Neutrophil (primary cell): ENCODE measurements at regions not wholly inside any gene's neighbourhood (a gene's known extent, or its start where the extent isn't known, plus 50 kb on each side); places are given as distances from the start of the nearest gene placed in this dataset.

Experiments used
- H3K27ac ChIP-seq: fragments of 200-600 bp; sonication (generic); 2 replicates; pipeline ENCODE4 v1.5.1; 2016; ENCODE audit warnings: mild to moderate bottlenecking, moderate library complexity
- H3K27me3 ChIP-seq: fragments of 200-600 bp; sonication (generic); 2 replicates; pipeline ENCODE4 v1.6.0; 2016; ENCODE audit warnings: mild to moderate bottlenecking
- H3K36me3 ChIP-seq: fragments of 200-600 bp; sonication (generic); 2 replicates; pipeline ENCODE4 v1.5.1; 2017
- H3K4me1 ChIP-seq, 2 experiments: fragments of 200-600 bp in 1 of 2; sonication (generic) in 1 of 2; 1 replicate in 1 of 2; 2 replicates in 1 of 2; pipeline versions ENCODE4 v1.5.1 to v1.6.1; 2013 to 2016; ENCODE audit warnings: low read depth in 1 of 2, low read length in 1 of 2, mild to moderate bottlenecking in 1 of 2, moderate library complexity in 1 of 2; ENCODE audit not compliant: control insufficient read depth in 1 of 2, insufficient read depth in 1 of 2
- H3K4me3 ChIP-seq, 2 experiments: fragments of 200-600 bp in 1 of 2; sonication (generic) in 1 of 2; 1 replicate in 1 of 2; 2 replicates in 1 of 2; pipeline ENCODE4 v1.5.1; 2013 to 2016; ENCODE audit warnings: low read depth in 1 of 2, low read length in 1 of 2, mild to moderate bottlenecking in 1 of 2, moderate library complexity in 1 of 2
- H3K9me3 ChIP-seq: fragments of 200-600 bp; sonication (generic); 2 replicates; pipeline ENCODE4 v1.5.1; 2016
- TF ChIP-seq, protein P1 (sequence below): fragments of 200-600 bp; sonication (generic); IDR thresholded peaks from 2 replicates; pipeline ENCODE4 v1.5.1; 2016; ENCODE audit warnings: antibody characterized with exemption

DNA sequence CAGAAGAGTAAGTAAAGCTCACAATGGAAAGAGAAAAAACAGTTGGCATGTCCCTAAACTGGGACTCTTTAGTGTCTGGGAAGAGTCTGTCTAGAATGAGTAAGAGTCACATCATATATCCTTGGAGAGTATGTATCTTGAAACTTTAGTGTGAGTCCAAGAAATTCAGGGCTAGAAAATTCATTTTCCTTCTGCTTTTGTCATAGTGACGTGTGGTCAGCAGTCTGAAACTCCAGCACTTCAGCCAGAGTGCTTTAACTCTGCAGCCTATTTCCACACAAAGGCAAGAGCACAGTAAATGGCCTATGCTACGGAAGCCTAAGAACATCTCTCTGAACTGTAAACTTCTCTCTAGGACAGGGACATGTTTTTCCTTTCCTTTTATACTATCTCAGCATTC, 174.1 kb downstream of the FAM181B start:
- Histone ChIP-seq H3K4me3 (no peak overlapping the region), H3K36me3 (no peaks in the 10 kb centered on the region), H3K27me3 (no peaks in the 10 kb centered on the region), H3K9me3 (no peaks in the 10 kb centered on the region), H3K27ac (no peak overlapping the region), H3K4me1 (no peaks in the 10 kb centered on the region)
- TF ChIP-seq, protein P1, sequence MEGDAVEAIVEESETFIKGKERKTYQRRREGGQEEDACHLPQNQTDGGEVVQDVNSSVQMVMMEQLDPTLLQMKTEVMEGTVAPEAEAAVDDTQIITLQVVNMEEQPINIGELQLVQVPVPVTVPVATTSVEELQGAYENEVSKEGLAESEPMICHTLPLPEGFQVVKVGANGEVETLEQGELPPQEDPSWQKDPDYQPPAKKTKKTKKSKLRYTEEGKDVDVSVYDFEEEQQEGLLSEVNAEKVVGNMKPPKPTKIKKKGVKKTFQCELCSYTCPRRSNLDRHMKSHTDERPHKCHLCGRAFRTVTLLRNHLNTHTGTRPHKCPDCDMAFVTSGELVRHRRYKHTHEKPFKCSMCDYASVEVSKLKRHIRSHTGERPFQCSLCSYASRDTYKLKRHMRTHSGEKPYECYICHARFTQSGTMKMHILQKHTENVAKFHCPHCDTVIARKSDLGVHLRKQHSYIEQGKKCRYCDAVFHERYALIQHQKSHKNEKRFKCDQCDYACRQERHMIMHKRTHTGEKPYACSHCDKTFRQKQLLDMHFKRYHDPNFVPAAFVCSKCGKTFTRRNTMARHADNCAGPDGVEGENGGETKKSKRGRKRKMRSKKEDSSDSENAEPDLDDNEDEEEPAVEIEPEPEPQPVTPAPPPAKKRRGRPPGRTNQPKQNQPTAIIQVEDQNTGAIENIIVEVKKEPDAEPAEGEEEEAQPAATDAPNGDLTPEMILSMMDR = no peak

DNA sequence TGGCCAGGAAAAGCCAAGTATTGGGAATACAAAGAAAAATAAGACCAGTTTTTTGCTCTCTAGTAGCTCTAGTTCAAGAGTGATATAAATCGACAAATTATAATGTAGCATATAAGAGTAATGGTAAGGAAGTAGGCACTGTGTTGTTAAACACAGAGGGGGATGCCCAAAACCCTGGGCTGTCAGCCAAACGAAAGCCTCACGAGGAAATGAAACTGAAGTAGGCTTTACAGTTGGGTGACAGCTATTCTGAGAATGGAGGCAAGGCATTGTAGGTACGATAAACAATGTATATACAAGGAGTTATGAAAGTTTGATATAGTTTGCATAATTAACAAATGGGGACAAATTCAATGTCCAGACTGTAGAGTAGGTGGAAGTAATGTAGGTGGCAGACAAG, 176.4 kb downstream of the FAM181B start:
- TF ChIP-seq, protein P1 = no peak
- no peaks in the 10 kb centered on the region for H3K4me1 ChIP-seq
- H3K9me3 ChIP-seq = no peaks in the 10 kb centered on the region
- H3K27ac ChIP-seq = no peak overlapping the region
- no peak overlapping the region for H3K4me3 ChIP-seq
- no peaks in the 10 kb centered on the region for H3K36me3 ChIP-seq
- H3K27me3 ChIP-seq = no peaks in the 10 kb centered on the region

DNA sequence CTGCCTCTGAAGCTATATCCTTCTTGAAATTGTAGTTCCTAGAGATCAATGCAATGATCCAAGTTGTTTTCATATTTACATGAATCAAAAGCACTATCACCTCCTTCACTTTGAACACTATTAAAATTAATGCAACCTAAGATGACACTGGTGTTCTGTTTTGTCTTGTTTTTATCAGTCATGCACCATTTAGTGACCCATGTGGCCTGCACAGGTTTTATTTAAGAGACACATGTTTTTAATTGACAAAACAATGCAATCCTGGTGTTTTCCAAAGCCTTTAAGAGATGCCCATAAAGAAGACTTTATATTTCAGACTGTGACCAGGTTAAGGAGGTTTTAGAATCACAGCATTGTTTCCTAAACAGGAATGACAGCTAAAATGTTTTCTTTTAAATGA, 177.5 kb downstream of the FAM181B start:
- TF ChIP-seq, protein P1 = no peak
- no peaks in the 10 kb centered on the region for H3K27me3 ChIP-seq
- no peak overlapping the region for H3K27ac ChIP-seq
- H3K9me3 ChIP-seq = no peaks in the 10 kb centered on the region
- H3K36me3 ChIP-seq = no peaks in the 10 kb centered on the region
- no peaks in the 10 kb centered on the region for H3K4me1 ChIP-seq
- H3K4me3 ChIP-seq = no peak overlapping the region

DNA sequence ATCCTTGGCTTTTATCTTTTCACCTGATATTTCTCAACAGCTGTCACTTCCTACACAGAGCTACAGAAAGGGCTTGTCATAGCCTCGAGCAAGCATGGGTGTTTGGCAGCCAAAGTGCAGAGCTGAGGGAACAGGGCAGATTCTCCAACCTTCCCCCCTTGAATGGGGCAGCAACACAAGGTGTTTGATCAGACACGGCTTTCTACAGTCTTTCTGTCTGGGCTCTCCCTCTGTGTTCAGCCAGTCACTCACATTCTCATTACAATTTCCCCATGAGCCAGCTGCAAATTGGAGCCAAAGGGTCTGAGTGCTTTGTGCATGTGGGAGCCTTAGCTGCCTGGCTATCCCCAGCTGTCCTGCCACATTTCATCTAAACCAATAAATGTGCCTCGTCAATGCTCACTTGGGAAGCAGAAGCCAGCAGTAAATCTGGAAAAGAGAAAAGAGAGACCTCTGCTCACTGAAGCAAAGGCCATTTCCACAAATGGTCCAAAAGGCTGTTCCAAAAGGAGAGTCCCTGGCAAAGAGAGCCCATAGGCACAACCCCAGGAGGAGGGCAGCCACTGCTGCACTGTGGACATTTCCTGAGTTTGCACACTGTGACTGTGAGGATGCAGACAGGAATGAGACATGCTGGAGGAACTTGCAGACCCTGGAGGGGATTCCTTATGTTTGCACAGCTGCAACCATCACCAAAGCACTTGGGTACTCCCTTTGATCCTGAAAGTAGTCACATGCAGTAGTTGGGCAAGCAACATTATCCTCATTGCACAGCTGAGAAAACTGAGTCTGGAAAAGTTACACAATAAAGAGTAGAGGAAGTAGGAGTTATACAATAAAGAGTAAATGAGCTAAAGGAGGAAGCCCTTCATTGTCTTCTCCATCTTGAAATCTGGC, 186.8 kb downstream of the FAM181B start:
- Histone ChIP-seq H3K27me3 (no peaks in the 10 kb centered on the region), H3K9me3 (no peaks in the 10 kb centered on the region), H3K27ac (no peak overlapping the region), H3K4me3 (no peak overlapping the region), H3K36me3 (no peaks in the 10 kb centered on the region), H3K4me1 (no peaks in the 10 kb centered on the region)
- TF ChIP-seq, protein P1 = no peak

DNA sequence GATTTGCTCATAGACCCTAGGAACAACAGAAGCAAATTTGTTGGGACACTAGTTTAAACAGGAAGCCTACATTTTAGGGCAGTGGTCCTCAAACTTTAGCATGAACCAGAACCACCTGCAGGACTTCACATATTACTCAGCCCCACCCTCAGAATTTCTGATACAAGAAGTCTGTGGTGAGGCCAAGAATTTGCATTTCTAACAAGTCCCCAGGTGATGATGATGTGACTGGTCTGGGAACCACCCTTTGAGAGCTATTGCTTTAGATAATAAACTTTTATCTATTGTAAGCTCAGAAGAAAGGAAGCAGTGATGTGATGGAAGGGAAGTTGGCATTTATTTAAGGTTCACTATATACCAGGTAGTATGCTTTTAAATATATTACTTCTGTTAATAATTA, 194.0 kb downstream of the FAM181B start:
- TF ChIP-seq, protein P1 = no peak
- Histone ChIP-seq H3K27ac (no peak overlapping the region), H3K4me1 (no peaks in the 10 kb centered on the region), H3K9me3 (no peaks in the 10 kb centered on the region), H3K36me3 (no peaks in the 10 kb centered on the region), H3K4me3 (no peak overlapping the region), H3K27me3 (no peaks in the 10 kb centered on the region)
